Naive thymus-derived CD4-positive, alpha-beta T cell (primary cell): ENCODE measurements at regions not wholly inside any gene's neighbourhood (a gene's known extent, or its start where the extent isn't known, plus 50 kb on each side); places are given as distances from the start of the nearest gene placed in this dataset.
A peak's percentile ranks its signal among the peaks of the same experiment; 100 is the strongest.

ENCODE experiments used
- ATAC-seq: fragments of 150-1000 bp; cut with Tn5 transposase; 2 replicates; pipeline ENCODE4 v1.10.0; 2021; ENCODE audit warnings: mild to moderate bottlenecking, moderate library complexity
- CTCF ChIA-PET: fragments of 350-600 bp; sonication (Branson Sonifier 250); formaldehyde crosslinking; loops from one replicate; lab custom pipeline; 2021; ENCODE audit warnings: antibody characterized with exemption; lab: Charles Lee
- POLR2A ChIA-PET: fragments of 350-600 bp; sonication (Branson Sonifier 250); formaldehyde crosslinking; loops from one replicate; lab custom pipeline; 2021; ENCODE audit warnings: antibody characterized with exemption, inconsistent platforms; lab: Charles Lee
- DNase-seq, 9 donors: peaks; one replicate each; pipeline versions ENCODE4 v3.0.0 to v3.0.0-alpha.2; 2020 to 2022; ENCODE audit warnings: mixed read lengths in 1 of 9
- H3K27ac ChIP-seq: one replicate; pipeline ENCODE4 v1.7.0; 2013; ENCODE audit warnings: mild to moderate bottlenecking, low read depth, low read length, moderate library complexity
- H3K27me3 ChIP-seq, 2 donors: one replicate each; pipeline ENCODE4 v1.7.0; 2013; ENCODE audit warnings: low read length in 2 of 2, mild to moderate bottlenecking in 2 of 2, moderate library complexity in 2 of 2; ENCODE audit not compliant: control insufficient read depth in 2 of 2, insufficient read depth in 2 of 2
- H3K36me3 ChIP-seq, 3 experiments: 1 replicate in 2 of 3; 2 replicates in 1 of 3; pipeline ENCODE4 v1.7.0; 2013; ENCODE audit warnings: low read length in 3 of 3, mild to moderate bottlenecking in 3 of 3, moderate library complexity in 1 of 3; ENCODE audit not compliant: insufficient read depth in 3 of 3, control insufficient read depth in 2 of 3
- H3K4me1 ChIP-seq, 2 donors: one replicate each; pipeline ENCODE4 v1.7.0; 2013; ENCODE audit warnings: low read length in 2 of 2, mild to moderate bottlenecking in 2 of 2, moderate library complexity in 1 of 2; ENCODE audit not compliant: control insufficient read depth in 2 of 2, insufficient read depth in 2 of 2
- H3K4me3 ChIP-seq: 2 replicates; pipeline ENCODE4 v1.7.0; 2013; ENCODE audit warnings: mild to moderate bottlenecking, low read length
- H3K9me3 ChIP-seq, 3 experiments: 1 replicate in 2 of 3; 2 replicates in 1 of 3; pipeline ENCODE4 v1.7.0; 2013; ENCODE audit warnings: low read length in 3 of 3; ENCODE audit not compliant: control insufficient read depth in 2 of 3
- H3K27ac Mint-ChIP-seq, 9 donors: one replicate each; pipeline ENCODE4 v1.8.0; 2020 to 2022; ENCODE audit warnings: mixed read lengths in 9 of 9, mild to moderate bottlenecking in 8 of 9, moderate library complexity in 5 of 9, inconsistent platforms in 2 of 9
- H3K27me3 Mint-ChIP-seq, 5 donors: one replicate each; pipeline ENCODE4 v1.8.0; 2021 to 2022; ENCODE audit warnings: mixed read lengths in 5 of 5, mild to moderate bottlenecking in 1 of 5
- H3K36me3 Mint-ChIP-seq, 5 donors: one replicate each; pipeline ENCODE4 v1.8.0; 2020 to 2022; ENCODE audit warnings: mixed read lengths in 5 of 5, mild to moderate bottlenecking in 3 of 5, inconsistent platforms in 1 of 5
- H3K4me1 Mint-ChIP-seq, 7 donors: one replicate each; pipeline ENCODE4 v1.8.0; 2020 to 2022; ENCODE audit warnings: mixed read lengths in 7 of 7, mild to moderate bottlenecking in 3 of 7, inconsistent platforms in 1 of 7
- H3K4me3 Mint-ChIP-seq, 10 donors: one replicate each; pipeline ENCODE4 v1.8.0; 2020 to 2022; ENCODE audit warnings: mild to moderate bottlenecking in 10 of 10, mixed read lengths in 10 of 10, moderate library complexity in 6 of 10, inconsistent platforms in 2 of 10
- H3K9me3 Mint-ChIP-seq, 11 donors: one replicate each; pipeline ENCODE4 v1.8.0; 2020 to 2022; ENCODE audit warnings: mixed read lengths in 11 of 11, mild to moderate bottlenecking in 4 of 11, inconsistent platforms in 1 of 11, moderate library complexity in 1 of 11
- intact Hi-C, 2 donors: fragments of 100-400 bp; cut with micrococcal nuclease; formaldehyde crosslinking; loops; one replicate each; pipeline ENCODE4 v1.15.1; 2023

- Mint-ChIP-seq H3K4me1 (peaks cover 17 to 44% (median 36%) of the 10 kb centered on the region in 7 donors), H3K9me3 (peaks cover 0 to 19% (median 3%) of the 10 kb centered on the region in 11 donors), H3K27ac (peak overlapping the region in 5 of 9 donors; percentile 33 to 68 (median 44)), H3K27me3 (peaks cover 0 to 4% (median 0%) of the 10 kb centered on the region in 5 donors), H3K4me3 (peak overlapping the region in 8 of 10 donors; percentile 40 to 68 (median 56)), H3K36me3 (peaks cover 0 to 28% (median 4%) of the 10 kb centered on the region in 5 donors)
- peak; percentile 9 for ATAC-seq
- Histone ChIP-seq H3K9me3 (no peaks in the 10 kb centered on the region), H3K27me3 (no peaks in the 10 kb centered on the region), H3K27ac (no peak overlapping the region), H3K36me3 (no peaks in the 10 kb centered on the region), H3K4me1 (peaks cover 3 to 6% of the 10 kb centered on the region in 2 donors), H3K4me3 (peak overlapping the region; percentile 22)
- POLR2A ChIA-PET: interaction anchor here (0.5 to 2.4 kb wide), 4 partner anchors 10 to 165 kb away, joined by 3 to 7 read pairs (median 5); no protein-coding TSS in a partner anchor
- CTCF ChIA-PET: interaction anchor here (1.2 kb wide), 1 partner anchor 11 kb away, joined by 3 read pairs; no protein-coding TSS in a partner anchor
- intact Hi-C loops: loop anchor here in 1 of 2 donors (1.0 kb wide), 1 partner anchor 10 kb away; no protein-coding TSS in a partner anchor
- no peak for DNase-seq
These were observed 140.6 kb upstream of the SAMSN1 start for GRCh38 chr21:14686466-14687267.

- no peaks in the 10 kb centered on the region for H3K9me3 ChIP-seq
- peaks cover 0 to 29% (median 4%) of the 10 kb centered on the region in 5 donors for H3K36me3 Mint-ChIP-seq
- no peaks in the 10 kb centered on the region for H3K36me3 ChIP-seq
- peaks cover 0 to 4% (median 0%) of the 10 kb centered on the region in 5 donors for H3K27me3 Mint-ChIP-seq
- intact Hi-C loops: loop anchor here in 1 of 2 donors (1.0 kb wide), 1 partner anchor 9 kb away; no protein-coding TSS in a partner anchor
- peak; percentile 35 for ATAC-seq
- H3K4me3 ChIP-seq: no peak overlapping the region
- no peak for DNase-seq
- H3K27me3 ChIP-seq: no peaks in the 10 kb centered on the region
- H3K9me3 Mint-ChIP-seq: peaks cover 0 to 17% (median 2%) of the 10 kb centered on the region in 11 donors
- ChIA-PET POLR2A (no interaction called here), CTCF (no interaction called here)
- H3K4me1 ChIP-seq: peaks cover 3 to 6% of the 10 kb centered on the region in 2 donors
- H3K4me1 Mint-ChIP-seq: peaks cover 15 to 47% (median 36%) of the 10 kb centered on the region in 7 donors
- no peak overlapping the region for H3K27ac ChIP-seq
- H3K27ac Mint-ChIP-seq: peak overlapping the region in 1 of 9 donors; percentile 34
- H3K4me3 Mint-ChIP-seq: no peak overlapping the region
These were observed 139.5 kb upstream of the SAMSN1 start for GRCh38 chr21:14685568-14685967.

GRCh38 chr21:14684071-14684470, 138.0 kb upstream of the SAMSN1 start:
- ChIA-PET CTCF (no interaction called here), POLR2A (no interaction called here)
- intact Hi-C loops: no loop called here
- DNase-seq (no peak), ATAC-seq (no peak)
- Histone ChIP-seq H3K9me3 (no peaks in the 10 kb centered on the region), H3K36me3 (no peaks in the 10 kb centered on the region), H3K4me3 (no peak overlapping the region), H3K4me1 (peaks cover 3 to 6% of the 10 kb centered on the region in 2 donors), H3K27me3 (no peaks in the 10 kb centered on the region), H3K27ac (no peak overlapping the region)
- H3K4me3 Mint-ChIP-seq: no peak overlapping the region
- peak overlapping the region in 3 of 9 donors; percentile 51 to 78 (median 75) for H3K27ac Mint-ChIP-seq
- peaks cover 17 to 51% (median 36%) of the 10 kb centered on the region in 7 donors for H3K4me1 Mint-ChIP-seq
- H3K9me3 Mint-ChIP-seq: peaks cover 0 to 12% (median under 1%) of the 10 kb centered on the region in 11 donors
- peaks cover 0 to 26% (median 5%) of the 10 kb centered on the region in 5 donors for H3K36me3 Mint-ChIP-seq
- peaks cover 0 to 2% (median 0%) of the 10 kb centered on the region in 5 donors for H3K27me3 Mint-ChIP-seq

- no peak for DNase-seq
- H3K36me3 ChIP-seq: no peaks in the 10 kb centered on the region
- H3K36me3 Mint-ChIP-seq: peaks cover 0 to 23% (median 6%) of the 10 kb centered on the region in 5 donors
- H3K27ac Mint-ChIP-seq: peak overlapping the region in 4 of 9 donors; percentile 14 to 78 (median 46)
- ChIA-PET CTCF (no interaction called here), POLR2A (no interaction called here)
- no peaks in the 10 kb centered on the region for H3K27me3 Mint-ChIP-seq
- no peak overlapping the region for H3K27ac ChIP-seq
- H3K9me3 Mint-ChIP-seq: peaks cover 0 to 7% (median 0%) of the 10 kb centered on the region in 11 donors
- H3K4me1 Mint-ChIP-seq: peaks cover 20 to 56% (median 43%) of the 10 kb centered on the region in 7 donors
- no peak for ATAC-seq
- no peak overlapping the region for H3K4me3 Mint-ChIP-seq
- H3K4me1 ChIP-seq: peaks cover 3 to 6% of the 10 kb centered on the region in 2 donors
- H3K4me3 ChIP-seq: no peak overlapping the region
- H3K9me3 ChIP-seq: no peaks in the 10 kb centered on the region
- H3K27me3 ChIP-seq: no peaks in the 10 kb centered on the region
- intact Hi-C loops: loop anchor here in 1 of 2 donors (2.0 kb wide), 1 partner anchor 14 kb away; no protein-coding TSS in a partner anchor
These were observed 136.9 kb upstream of the SAMSN1 start for GRCh38 chr21:14683063-14683462.

GRCh38 chr21:14678973-14679574, 133.0 kb upstream of the SAMSN1 start:
- H3K36me3 ChIP-seq: no peaks in the 10 kb centered on the region
- ATAC-seq: no peak
- Mint-ChIP-seq H3K27ac (peak overlapping the region in 5 of 9 donors; percentile 12 to 100 (median 98)), H3K4me1 (peaks cover 35 to 68% (median 55%) of the 10 kb centered on the region in 7 donors), H3K9me3 (peaks cover 0 to 19% (median 2%) of the 10 kb centered on the region in 11 donors), H3K27me3 (no peaks in the 10 kb centered on the region), H3K36me3 (peaks cover 0 to 36% (median 4%) of the 10 kb centered on the region in 5 donors), H3K4me3 (no peak overlapping the region)
- intact Hi-C loops: loop anchor here (1.0 to 10.0 kb wide), 8 partner anchors 33 to 1053 kb away; partner anchors contain the start of genes HSPA13 (in 1 of the 2), LIPI (in 1 of the 2) and RBM11 (in 1 of the 2)
- ChIA-PET POLR2A (no interaction called here), CTCF (no interaction called here)
- no peak overlapping the region for H3K27ac ChIP-seq
- DNase-seq: no peak
- no peak overlapping the region for H3K4me3 ChIP-seq
- no peaks in the 10 kb centered on the region for H3K9me3 ChIP-seq
- H3K27me3 ChIP-seq: no peaks in the 10 kb centered on the region
- peaks cover 21 to 28% of the 10 kb centered on the region in 2 donors for H3K4me1 ChIP-seq

GRCh38 chr21:14677639-14678179, 131.6 kb upstream of the SAMSN1 start:
- Mint-ChIP-seq H3K36me3 (peaks cover 0 to 40% (median 4%) of the 10 kb centered on the region in 5 donors), H3K27ac (peak overlapping the region; percentile 94 to 100 (median 98)), H3K9me3 (peaks cover 0 to 20% (median 2%) of the 10 kb centered on the region in 11 donors), H3K4me1 (peaks cover 30 to 71% (median 56%) of the 10 kb centered on the region in 7 donors), H3K27me3 (no peaks in the 10 kb centered on the region), H3K4me3 (peak overlapping the region in 8 of 10 donors; percentile 1 to 82 (median 52))
- H3K4me1 ChIP-seq: peaks cover 21 to 28% of the 10 kb centered on the region in 2 donors
- no peaks in the 10 kb centered on the region for H3K36me3 ChIP-seq
- POLR2A ChIA-PET: no interaction called here
- DNase-seq: no peak
- intact Hi-C loops: loop anchor here (2.0 to 10.0 kb wide), 11 partner anchors 35 to 1055 kb away; partner anchors contain the start of genes HSPA13 (in 1 of the 2), LIPI (in 1 of the 2) and RBM11 (in 1 of the 2)
- no peak overlapping the region for H3K27ac ChIP-seq
- H3K9me3 ChIP-seq: no peaks in the 10 kb centered on the region
- no peaks in the 10 kb centered on the region for H3K27me3 ChIP-seq
- ATAC-seq: no peak
- H3K4me3 ChIP-seq: no peak overlapping the region
- CTCF ChIA-PET: interaction anchor here (0.6 kb wide), 1 partner anchor 886 kb away, joined by 3 read pairs; no protein-coding TSS in a partner anchor
